ENCODE measurements at regions not wholly inside any gene's neighbourhood (a gene's known extent, or its start where the extent isn't known, plus 50 kb on each side); places are given as distances from the start of the nearest gene placed in this dataset.
"Not testable (repeated sequence)": the region's sequence is repeated elsewhere in the genome, so short reads cannot be mapped to it uniquely, and the experiment has no call there.

GRCh38 chr12:127161466-127161865 is 1105.5 kb upstream of the TMEM132C start:
- DNase-seq: no peak

GRCh38 chr12:127162307-127162706 is 1104.7 kb upstream of the TMEM132C start:
- DNase-seq: no peak

GRCh38 chr12:127162902-127163301 is 1104.1 kb upstream of the TMEM132C start:
- no peak for DNase-seq

- DNase-seq: peak; percentile 85
These were observed 1101.2 kb upstream of the TMEM132C start for GRCh38 chr12:127165567-127166392.

GRCh38 chr12:127169321-127170181 is 1097.4 kb upstream of the TMEM132C start:
- peak; percentile 32 for DNase-seq

GRCh38 chr12:127170226-127171180 is 1096.5 kb upstream of the TMEM132C start:
- no peak for DNase-seq

- DNase-seq: no peak
These were observed 1094.1 kb upstream of the TMEM132C start for GRCh38 chr12:127172861-127173260.

- not testable (repeated sequence) for DNase-seq
These were observed 1093.0 kb upstream of the TMEM132C start for GRCh38 chr12:127173971-127174370.

- no peak for DNase-seq
These were observed 1092.1 kb upstream of the TMEM132C start for GRCh38 chr12:127174881-127175280.

GRCh38 chr12:127175361-127175760 is 1091.6 kb upstream of the TMEM132C start:
- DNase-seq: no peak

- DNase-seq: no peak
These were observed 1090.2 kb upstream of the TMEM132C start for GRCh38 chr12:127176804-127177203.

GRCh38 chr12:127178052-127178451 is 1088.9 kb upstream of the TMEM132C start:
- no peak for DNase-seq

- DNase-seq: no peak
These were observed 1088.5 kb upstream of the TMEM132C start for GRCh38 chr12:127178463-127178862.

GRCh38 chr12:127179176-127179575 is 1087.8 kb upstream of the TMEM132C start:
- DNase-seq: no peak

- DNase-seq: peak; percentile 34
These were observed 1085.0 kb upstream of the TMEM132C start for GRCh38 chr12:127182018-127182417.

- no peak for DNase-seq
These were observed 1077.0 kb upstream of the TMEM132C start for GRCh38 chr12:127189992-127190391.

GRCh38 chr12:127191129-127191528 is 1075.8 kb upstream of the TMEM132C start:
- DNase-seq: no peak

- DNase-seq: no peak
These were observed 1074.6 kb upstream of the TMEM132C start for GRCh38 chr12:127192391-127192790.

GRCh38 chr12:127193341-127193740 is 1073.6 kb upstream of the TMEM132C start:
- no peak for DNase-seq

- DNase-seq: no peak
These were observed 1072.8 kb upstream of the TMEM132C start for GRCh38 chr12:127194176-127194575.

GRCh38 chr12:127205781-127206555 is 1061.0 kb upstream of the TMEM132C start:
- DNase-seq: no peak

- no peak for DNase-seq
These were observed 1057.7 kb upstream of the TMEM132C start for GRCh38 chr12:127209318-127209717.
